Body of pancreas (tissue), 4 donors: ENCODE measurements at regions not wholly inside any gene's neighbourhood (a gene's known extent, or its start where the extent isn't known, plus 50 kb on each side); places are given as distances from the start of the nearest gene placed in this dataset.
A peak's percentile ranks its signal among the peaks of the same experiment; 100 is the strongest.

Experiments used
- ATAC-seq: fragments of 150-250 bp; one replicate; pipeline ENCODE4 v1.9.1; 2016
- DNase-seq, 4 donors: peaks; one replicate each; pipeline ENCODE4 v3.0.0-alpha.2; 2019
- H3K27ac ChIP-seq, 4 donors: fragments of 200-600 bp; sonication (generic); 1 replicate in 3 of 4; 2 replicates in 1 of 4; pipeline versions ENCODE4 v1.5.1 to v1.6.1; 2016 to 2019; ENCODE audit warnings: mild to moderate bottlenecking in 1 of 4, mixed read lengths in 1 of 4, moderate library complexity in 1 of 4
- H3K27me3 ChIP-seq, 2 donors: fragments of 200-600 bp; sonication (generic); one replicate each; pipeline ENCODE4 v1.6.0; 2016; ENCODE audit warnings: mild to moderate bottlenecking in 1 of 2
- H3K36me3 ChIP-seq, 2 donors: fragments of 200-600 bp; sonication (generic); replicated peaks in 1 of 2; 2 replicates each; pipeline ENCODE4 v1.5.1; 2016; ENCODE audit warnings: low read depth in 2 of 2; ENCODE audit not compliant: insufficient read depth in 1 of 2
- H3K4me1 ChIP-seq: fragments of 200-600 bp; sonication (generic); one replicate; pipeline ENCODE4 v1.6.0; 2016
- H3K4me3 ChIP-seq, 2 donors: fragments of 200-600 bp; sonication (generic); 1 replicate in 1 of 2; 2 replicates in 1 of 2; pipeline ENCODE4 v1.5.1; 2016 to 2019
- H3K9me3 ChIP-seq, 3 donors: fragments of 200-600 bp; sonication (generic); 1 replicate in 2 of 3; 2 replicates in 1 of 3; pipeline ENCODE4 v1.5.1; 2016
- POLR2A ChIP-seq, 3 donors: fragments of 450-650 bp; IDR thresholded peaks; one replicate each; pipeline ENCODE4 v1.6.1; 2016; ENCODE audit warnings: antibody characterized with exemption in 3 of 3, mild to moderate bottlenecking in 2 of 3
- WGBS, 2 donors: methylation state at CpG; one replicate each; pipeline ENCODE4 v1.1.5; 2017; 5-methylcytosine and 5-hydroxymethylcytosine counted together
- intact Hi-C: fragments of 100-400 bp; cut with DNase I; formaldehyde crosslinking; loops from one replicate; pipeline ENCODE4 v1.15.1; 2023
- TF ChIP-seq, protein P1 (sequence below), 7 experiments: fragments of 450-650 bp in 4 of 7; fragments of 200-600 bp in 3 of 7; sonication (generic) in 3 of 7; IDR thresholded peaks; one replicate each; pipeline ENCODE4 v1.5.1; 2016 to 2019; ENCODE audit warnings: antibody characterized with exemption in 7 of 7

DNA sequence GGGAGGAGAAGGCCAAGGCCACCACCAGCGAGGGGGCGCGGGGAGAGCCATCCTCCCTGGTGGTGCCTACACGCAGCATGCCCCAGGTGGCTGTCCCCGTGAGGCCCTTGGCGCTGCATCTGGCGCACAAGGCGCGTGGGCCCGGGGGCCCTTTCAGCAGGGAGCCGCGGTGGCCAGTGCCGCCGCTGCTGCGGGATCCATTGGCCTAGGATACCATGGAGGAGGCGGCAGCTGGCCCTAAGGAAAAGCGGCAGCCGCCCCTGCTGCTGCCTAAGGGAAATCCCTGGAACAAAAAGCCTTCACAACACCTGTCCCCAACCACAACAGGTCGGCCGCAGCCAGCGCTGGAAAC lies 1059.6 kb downstream of the TECRL start:
- intact Hi-C loops: no loop called here
- Histone ChIP-seq H3K4me3 (no peak overlapping the region), H3K9me3 (peaks cover 0 to 16% (median 0%) of the 10 kb centered on the region in 3 donors), H3K4me1 (no peaks in the 10 kb centered on the region), H3K27ac (no peak overlapping the region), H3K27me3 (no peaks in the 10 kb centered on the region), H3K36me3 (no peaks in the 10 kb centered on the region)
- ATAC-seq: no peak
- TF ChIP-seq, protein P1, sequence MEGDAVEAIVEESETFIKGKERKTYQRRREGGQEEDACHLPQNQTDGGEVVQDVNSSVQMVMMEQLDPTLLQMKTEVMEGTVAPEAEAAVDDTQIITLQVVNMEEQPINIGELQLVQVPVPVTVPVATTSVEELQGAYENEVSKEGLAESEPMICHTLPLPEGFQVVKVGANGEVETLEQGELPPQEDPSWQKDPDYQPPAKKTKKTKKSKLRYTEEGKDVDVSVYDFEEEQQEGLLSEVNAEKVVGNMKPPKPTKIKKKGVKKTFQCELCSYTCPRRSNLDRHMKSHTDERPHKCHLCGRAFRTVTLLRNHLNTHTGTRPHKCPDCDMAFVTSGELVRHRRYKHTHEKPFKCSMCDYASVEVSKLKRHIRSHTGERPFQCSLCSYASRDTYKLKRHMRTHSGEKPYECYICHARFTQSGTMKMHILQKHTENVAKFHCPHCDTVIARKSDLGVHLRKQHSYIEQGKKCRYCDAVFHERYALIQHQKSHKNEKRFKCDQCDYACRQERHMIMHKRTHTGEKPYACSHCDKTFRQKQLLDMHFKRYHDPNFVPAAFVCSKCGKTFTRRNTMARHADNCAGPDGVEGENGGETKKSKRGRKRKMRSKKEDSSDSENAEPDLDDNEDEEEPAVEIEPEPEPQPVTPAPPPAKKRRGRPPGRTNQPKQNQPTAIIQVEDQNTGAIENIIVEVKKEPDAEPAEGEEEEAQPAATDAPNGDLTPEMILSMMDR (IDR thresholded peaks at IDR 0.05): no peak
- no peak for TF ChIP-seq POLR2A (IDR thresholded peaks at IDR 0.05)
- WGBS, 2 donors: 90 to 93% methylated on average over 14 to 21 of the region's 21 CpGs
- DNase-seq: no peak

DNA sequence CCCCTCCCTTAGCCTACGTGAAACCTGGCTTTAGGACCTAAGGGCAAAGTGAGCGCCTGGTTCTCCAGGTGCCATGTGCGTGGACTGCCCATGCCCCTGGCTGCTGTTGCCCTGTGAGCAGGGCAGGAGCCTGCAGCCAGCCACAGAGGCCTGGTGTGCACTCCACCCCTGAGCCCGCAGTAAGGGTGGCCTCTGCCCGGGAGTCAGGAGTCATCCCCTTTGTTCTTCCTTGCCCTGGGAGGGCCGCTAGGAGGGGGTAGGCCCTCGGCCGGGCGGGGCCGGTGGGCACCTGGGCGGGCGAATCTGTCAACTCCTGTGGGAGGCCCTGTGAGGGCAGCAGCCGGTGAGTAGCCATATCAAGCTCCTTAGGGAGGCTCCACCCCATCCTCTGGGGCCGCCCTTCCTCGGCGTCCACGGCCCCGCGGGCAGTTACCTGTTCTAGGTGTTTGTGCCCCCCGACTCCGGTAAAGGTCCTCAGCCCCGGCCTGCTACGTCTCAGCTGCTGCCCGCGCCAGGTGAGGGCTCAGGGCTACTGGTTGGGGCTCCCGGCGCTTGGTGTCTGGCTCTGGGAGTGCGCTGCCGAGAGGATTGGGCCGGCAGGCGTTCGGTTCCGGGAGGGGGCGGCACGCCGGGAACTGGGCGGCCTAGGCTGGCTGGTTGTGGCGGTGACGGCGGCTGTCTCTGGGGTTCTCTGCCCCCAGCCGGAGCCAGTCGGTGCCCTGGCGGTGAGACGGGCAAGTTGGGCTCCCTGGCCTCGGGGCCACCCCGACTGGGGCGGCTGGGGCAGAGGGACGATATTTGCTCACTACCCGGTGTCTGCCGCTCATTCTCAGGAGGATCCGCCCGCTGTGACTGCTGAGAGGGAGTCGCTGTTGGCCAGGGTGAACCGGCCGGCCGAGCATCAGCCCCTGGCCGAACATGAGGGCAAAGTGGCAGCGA lies 1060.2 kb downstream of the TECRL start:
- peak; percentile 21 for ATAC-seq
- TF ChIP-seq, protein P1 (IDR thresholded peaks at IDR 0.05): no peak
- TF ChIP-seq POLR2A (IDR thresholded peaks at IDR 0.05): no peak
- Histone ChIP-seq H3K27ac (no peak overlapping the region), H3K36me3 (no peaks in the 10 kb centered on the region), H3K27me3 (no peaks in the 10 kb centered on the region), H3K9me3 (peaks cover 0 to 16% (median 0%) of the 10 kb centered on the region in 3 donors), H3K4me3 (no peak overlapping the region), H3K4me1 (no peaks in the 10 kb centered on the region)
- DNase-seq: no peak
- intact Hi-C loops: no loop called here
- 84 to 93% methylated on average over 20 to 44 of the region's 58 CpGs for WGBS, 2 donors

DNA sequence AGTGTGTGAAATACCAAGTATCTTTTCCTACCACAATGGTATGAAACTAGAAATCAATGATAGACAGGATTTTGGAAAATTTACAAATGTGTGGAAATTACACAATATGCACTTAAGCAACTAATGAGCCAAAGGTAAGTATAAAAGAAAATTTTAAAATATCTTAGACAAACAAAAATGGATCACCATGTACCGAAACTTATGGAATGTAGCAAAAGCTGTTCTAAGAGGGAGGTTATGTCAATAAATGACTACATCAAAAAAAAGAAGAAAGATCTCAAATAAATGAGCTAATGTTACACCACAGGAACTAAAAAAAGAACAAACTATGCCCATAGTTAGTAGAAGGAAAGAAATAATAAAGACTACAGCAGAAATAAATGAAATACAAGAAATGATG lies 1084.1 kb downstream of the TECRL start:
- peak; percentile 35 for ATAC-seq
- TF ChIP-seq POLR2A (IDR thresholded peaks at IDR 0.05): no peak
- TF ChIP-seq, protein P1 (IDR thresholded peaks at IDR 0.05): no peak
- no peaks in the 10 kb centered on the region for H3K4me1 ChIP-seq
- 10 to 15% methylated on average over 1 of the region's 1 CpG for WGBS, 2 donors
- H3K36me3 ChIP-seq: no peaks in the 10 kb centered on the region
- no peak overlapping the region for H3K4me3 ChIP-seq
- intact Hi-C loops: no loop called here
- peaks cover 0 to 7% (median 0%) of the 10 kb centered on the region in 3 donors for H3K9me3 ChIP-seq
- DNase-seq: no peak
- H3K27me3 ChIP-seq: no peaks in the 10 kb centered on the region
- no peak overlapping the region for H3K27ac ChIP-seq

DNA sequence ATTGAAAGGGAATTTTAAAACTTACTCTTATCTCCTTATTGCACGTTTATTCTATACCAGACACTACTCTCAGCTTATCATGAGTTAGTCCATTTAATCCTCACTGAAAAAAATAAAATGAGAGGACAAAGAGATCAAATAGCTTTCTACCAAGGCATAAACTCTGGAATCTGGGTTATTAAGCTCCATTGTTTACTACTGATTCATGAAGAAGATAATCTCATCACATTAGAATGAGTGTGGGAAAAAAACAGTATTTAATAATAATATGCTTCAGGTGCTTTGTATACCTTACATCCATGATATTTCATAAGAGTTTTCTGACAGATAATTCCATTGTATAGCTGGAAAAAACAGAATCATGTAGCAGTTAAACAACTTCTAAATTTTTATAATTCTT lies 1092.6 kb downstream of the TECRL start:
- 0% methylated on average over 1 of the region's 1 CpG for WGBS, 2 donors

More for the DNA sequence above, 1092.6 kb downstream of the TECRL start:
- no peak for ATAC-seq
- Histone ChIP-seq H3K4me1 (no peaks in the 10 kb centered on the region), H3K4me3 (no peak overlapping the region), H3K36me3 (no peaks in the 10 kb centered on the region), H3K27ac (no peak overlapping the region), H3K9me3 (no peaks in the 10 kb centered on the region), H3K27me3 (no peaks in the 10 kb centered on the region)
- intact Hi-C loops: no loop called here
- DNase-seq: no peak
- TF ChIP-seq, protein P1 (IDR thresholded peaks at IDR 0.05): no peak
- no peak for TF ChIP-seq POLR2A (IDR thresholded peaks at IDR 0.05)
